Retinal pigment epithelial cell (primary cell): ENCODE measurements at regions not wholly inside any gene's neighbourhood (a gene's known extent, or its start where the extent isn't known, plus 50 kb on each side); places are given as distances from the start of the nearest gene placed in this dataset.

ENCODE experiments used
- DNase-seq: peaks from one replicate; pipeline ENCODE4 v3.0.0-alpha.2; 2010; ENCODE audit warnings: low read depth
- H3K4me3 ChIP-seq: 2 replicates; pipeline ENCODE4 v1.5.1; 2011; ENCODE audit warnings: mild to moderate bottlenecking, low read length, control low read depth, moderate library complexity
- CTCF ChIP-seq: conservative IDR thresholded peaks from 2 replicates; pipeline ENCODE4 v1.5.1; 2011; ENCODE audit warnings: low read depth, low read length, control low read depth, inconsistent platforms

DNA sequence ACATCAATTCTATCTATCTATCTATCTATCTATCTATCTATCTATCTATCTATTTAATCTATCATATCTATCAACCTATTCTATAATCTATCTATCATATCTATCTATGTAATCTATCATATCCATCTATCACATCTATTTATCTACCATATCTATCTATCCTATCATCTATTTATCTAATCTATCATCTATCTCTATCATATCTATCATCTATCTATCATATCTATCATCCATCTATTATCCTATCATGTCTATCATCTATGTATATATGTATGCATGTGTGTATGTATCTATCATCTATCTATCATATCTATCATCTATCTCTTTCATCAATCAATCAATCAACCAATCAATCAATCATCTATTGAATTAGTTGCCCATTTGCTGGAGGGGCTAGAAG, 159.3 kb upstream of the GALNT17 start:
- no peak for DNase-seq

DNA sequence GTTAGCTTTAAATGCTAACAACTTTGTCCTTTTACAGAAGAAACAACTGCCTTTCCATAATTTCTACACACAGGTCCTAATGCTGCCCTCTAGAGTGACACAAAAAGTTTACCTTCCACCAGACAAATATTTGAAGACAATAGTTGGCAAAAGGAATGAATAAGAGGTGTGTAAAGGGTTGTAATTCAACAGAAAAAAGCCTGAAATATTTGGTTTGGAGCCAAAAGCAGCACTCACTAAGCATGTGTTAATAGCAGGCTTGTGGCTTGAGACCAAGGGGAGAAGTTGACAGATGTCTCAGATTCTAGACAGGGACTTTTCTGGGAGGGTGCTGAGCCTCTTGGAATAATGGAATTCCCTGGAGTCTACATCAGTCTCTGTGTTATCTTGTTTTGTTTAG, 156.2 kb upstream of the GALNT17 start:
- no peak for TF ChIP-seq CTCF
- DNase-seq: no peak
- no peak overlapping the region for H3K4me3 ChIP-seq

More for the DNA sequence above, 159.3 kb upstream of the GALNT17 start:
- TF ChIP-seq CTCF: no peak
- no peak overlapping the region for H3K4me3 ChIP-seq

DNA sequence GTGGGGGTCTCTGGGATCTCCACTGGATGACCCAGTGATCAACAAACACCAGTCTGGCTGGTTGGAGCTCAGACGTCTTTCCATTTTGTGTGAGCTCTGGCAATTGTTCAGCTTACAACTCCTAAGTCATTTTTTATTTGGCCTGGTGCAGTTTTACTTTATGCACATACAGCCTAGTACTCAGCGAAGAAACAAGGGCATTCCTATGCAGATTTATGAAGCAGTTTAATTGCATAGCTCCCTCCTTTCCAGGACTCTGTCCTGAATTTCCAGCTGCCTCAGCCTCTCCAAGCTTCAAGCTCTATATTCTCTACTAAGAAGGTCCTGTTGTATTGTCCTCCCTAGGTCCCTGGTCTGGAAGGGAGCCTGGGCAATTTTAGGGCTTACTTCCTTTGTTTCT, 145.6 kb upstream of the GALNT17 start:
- no peak for DNase-seq
- H3K4me3 ChIP-seq: no peak overlapping the region
- no peak for TF ChIP-seq CTCF

GRCh38 chr7:70994176-70994575, 137.8 kb upstream of the GALNT17 start:
- no peak overlapping the region for H3K4me3 ChIP-seq
- TF ChIP-seq CTCF: no peak
- DNase-seq: no peak

DNA sequence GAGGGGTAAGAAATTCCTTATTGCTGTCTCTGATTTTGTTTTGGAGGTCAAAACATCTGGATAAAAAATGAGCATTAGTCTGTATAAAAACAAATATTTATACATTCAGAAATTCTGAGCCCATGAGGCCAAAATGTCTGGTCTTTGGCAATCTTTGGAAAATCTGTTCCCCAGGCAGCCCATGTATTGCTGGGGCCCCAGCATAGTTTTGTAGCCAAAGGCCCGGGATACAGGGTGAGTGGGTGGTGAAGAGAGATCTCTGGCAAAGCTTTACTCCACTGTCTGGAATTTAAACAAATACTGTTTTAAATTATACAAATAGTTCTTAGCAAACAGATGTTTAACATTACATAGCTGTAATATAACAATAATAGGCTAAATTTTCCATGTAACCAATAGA, 134.7 kb upstream of the GALNT17 start:
- TF ChIP-seq CTCF: no peak
- H3K4me3 ChIP-seq: no peak overlapping the region
- DNase-seq: no peak

DNA sequence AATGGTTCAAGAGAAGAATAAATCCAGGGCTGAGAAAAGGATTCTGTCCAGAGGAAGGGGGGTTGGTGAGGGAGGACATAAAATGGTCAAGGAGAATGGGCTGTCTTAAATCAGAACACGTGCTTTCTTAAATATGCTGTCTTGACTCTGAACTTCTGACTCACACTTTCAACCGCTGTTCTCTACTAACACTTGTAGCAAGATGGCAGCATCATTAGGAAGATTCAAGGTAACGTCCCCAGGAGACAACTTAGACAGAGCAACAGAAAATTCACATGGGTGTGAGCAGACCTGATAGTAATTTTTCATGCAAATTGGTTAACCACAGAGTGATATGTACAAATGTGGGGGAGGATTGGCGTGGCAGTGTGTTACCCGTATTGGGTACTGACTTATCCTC, 126.8 kb upstream of the GALNT17 start:
- no peak for TF ChIP-seq CTCF
- DNase-seq: no peak
- no peak overlapping the region for H3K4me3 ChIP-seq

- TF ChIP-seq CTCF: no peak
- H3K4me3 ChIP-seq: no peak overlapping the region
- DNase-seq: no peak
These were observed 122.3 kb upstream of the GALNT17 start for GRCh38 chr7:71009636-71010035.
